ENCODE measurements at regions not wholly inside any gene's neighbourhood (a gene's known extent, or its start where the extent isn't known, plus 50 kb on each side); places are given as distances from the start of the nearest gene placed in this dataset.
"Not testable (repeated sequence)": the region's sequence is repeated elsewhere in the genome, so short reads cannot be mapped to it uniquely, and the experiment has no call there.

GRCh38 chr6:50993941-50994720 is 175.5 kb downstream of the TFAP2B start:
- no peaks in the 10 kb centered on the region for H3K9me3 ChIP-seq (ENCODE audit: low read depth, low read length)

GRCh38 chr6:50995036-50995435 is 176.4 kb downstream of the TFAP2B start:
- Histone ChIP-seq H3K4me3 (no peak overlapping the region), H3K36me3 (ENCODE audit: insufficient read depth, low read length) (no peaks in the 10 kb centered on the region), H3K9me3 (ENCODE audit: low read depth, low read length) (no peaks in the 10 kb centered on the region), H3K9ac (ENCODE audit: insufficient read length) (no peak overlapping the region), H3K27ac (no peak overlapping the region)
- TF ChIP-seq EZH2 (IDR thresholded peaks at IDR 0.05) (no peak), FOXP2 (optimal IDR thresholded peaks at IDR 0.05; ENCODE audit: control extremely low read depth, extremely low read length, insufficient read depth) (no peak), POLR2AphosphoS5 (IDR thresholded peaks at IDR 0.05; ENCODE audit: borderline replicate concordance, low read depth, low read length) (no peak)
- no peak for DNase-seq (ENCODE audit: low read depth, low spot score)

More at GRCh38 chr6:50993941-50994720, 175.5 kb downstream of the TFAP2B start:
- Histone ChIP-seq H3K9ac (ENCODE audit: insufficient read length) (no peak overlapping the region), H3K4me3 (no peak overlapping the region), H3K36me3 (ENCODE audit: insufficient read depth, low read length) (no peaks in the 10 kb centered on the region), H3K27ac (no peak overlapping the region)
- no peak for TF ChIP-seq FOXP2 (optimal IDR thresholded peaks at IDR 0.05; ENCODE audit: control extremely low read depth, extremely low read length, insufficient read depth)
- TF ChIP-seq POLR2AphosphoS5 (IDR thresholded peaks at IDR 0.05; ENCODE audit: borderline replicate concordance, low read depth, low read length), result no peak
- no peak for TF ChIP-seq EZH2 (IDR thresholded peaks at IDR 0.05)
- no peak for DNase-seq (ENCODE audit: low read depth, low spot score)

GRCh38 chr6:50998905-50999304 is 180.2 kb downstream of the TFAP2B start:
- Histone ChIP-seq H3K9me3 (ENCODE audit: low read depth, low read length) (no peaks in the 10 kb centered on the region), H3K9ac (ENCODE audit: insufficient read length) (no peak overlapping the region), H3K4me3 (peak overlapping the region; percentile 17; the same call in 1 of the 2 replicates), H3K36me3 (ENCODE audit: insufficient read depth, low read length) (no peaks in the 10 kb centered on the region), H3K27ac (peak overlapping the region; percentile 29; the same call in 1 of the 2 replicates)
- TF ChIP-seq FOXP2 (optimal IDR thresholded peaks at IDR 0.05; ENCODE audit: control extremely low read depth, extremely low read length, insufficient read depth), result no peak
- no peak for TF ChIP-seq POLR2AphosphoS5 (IDR thresholded peaks at IDR 0.05; ENCODE audit: borderline replicate concordance, low read depth, low read length)
- TF ChIP-seq EZH2 (IDR thresholded peaks at IDR 0.05), result no peak
- DNase-seq (ENCODE audit: low read depth, low spot score), result no peak

- DNase-seq (ENCODE audit: low read depth, low spot score), result no peak
- Histone ChIP-seq H3K27ac (no peak overlapping the region), H3K36me3 (ENCODE audit: insufficient read depth, low read length) (no peaks in the 10 kb centered on the region), H3K9me3 (ENCODE audit: low read depth, low read length) (no peaks in the 10 kb centered on the region), H3K4me3 (no peak overlapping the region), H3K9ac (ENCODE audit: insufficient read length) (no peak overlapping the region)
- TF ChIP-seq EZH2 (IDR thresholded peaks at IDR 0.05), result no peak
- no peak for TF ChIP-seq POLR2AphosphoS5 (IDR thresholded peaks at IDR 0.05; ENCODE audit: borderline replicate concordance, low read depth, low read length)
- TF ChIP-seq FOXP2 (optimal IDR thresholded peaks at IDR 0.05; ENCODE audit: control extremely low read depth, extremely low read length, insufficient read depth), result no peak
Measured at GRCh38 chr6:51001399-51001798, 182.7 kb downstream of the TFAP2B start.

GRCh38 chr6:51004380-51004779 is 185.7 kb downstream of the TFAP2B start:
- H3K9ac ChIP-seq (ENCODE audit: insufficient read length), result no peak overlapping the region
- DNase-seq (ENCODE audit: low read depth, low spot score), result no peak
- no peaks in the 10 kb centered on the region for H3K36me3 ChIP-seq (ENCODE audit: insufficient read depth, low read length)
- H3K4me3 ChIP-seq, result no peak overlapping the region
- no peaks in the 10 kb centered on the region for H3K9me3 ChIP-seq (ENCODE audit: low read depth, low read length)
- no peak overlapping the region for H3K27ac ChIP-seq
- no peak for TF ChIP-seq POLR2AphosphoS5 (IDR thresholded peaks at IDR 0.05; ENCODE audit: borderline replicate concordance, low read depth, low read length)
- no peak for TF ChIP-seq EZH2 (IDR thresholded peaks at IDR 0.05)
- TF ChIP-seq FOXP2 (optimal IDR thresholded peaks at IDR 0.05; ENCODE audit: control extremely low read depth, extremely low read length, insufficient read depth), result no peak

- Histone ChIP-seq H3K4me3 (no peak overlapping the region), H3K9me3 (ENCODE audit: low read depth, low read length) (no peaks in the 10 kb centered on the region), H3K27ac (no peak overlapping the region), H3K9ac (ENCODE audit: insufficient read length) (no peak overlapping the region), H3K36me3 (ENCODE audit: insufficient read depth, low read length) (no peaks in the 10 kb centered on the region)
- TF ChIP-seq POLR2AphosphoS5 (IDR thresholded peaks at IDR 0.05; ENCODE audit: borderline replicate concordance, low read depth, low read length) (no peak), FOXP2 (optimal IDR thresholded peaks at IDR 0.05; ENCODE audit: control extremely low read depth, extremely low read length, insufficient read depth) (no peak), EZH2 (IDR thresholded peaks at IDR 0.05) (no peak)
- no peak for DNase-seq (ENCODE audit: low read depth, low spot score)
Measured at GRCh38 chr6:51005779-51006178, 187.1 kb downstream of the TFAP2B start.

- no peaks in the 10 kb centered on the region for H3K9me3 ChIP-seq (ENCODE audit: low read depth, low read length)
- H3K36me3 ChIP-seq (ENCODE audit: insufficient read depth, low read length), result no peaks in the 10 kb centered on the region
- no peak overlapping the region for H3K27ac ChIP-seq
- H3K9ac ChIP-seq (ENCODE audit: insufficient read length), result no peak overlapping the region
- DNase-seq (ENCODE audit: low read depth, low spot score), result no peak
- TF ChIP-seq FOXP2 (optimal IDR thresholded peaks at IDR 0.05; ENCODE audit: control extremely low read depth, extremely low read length, insufficient read depth) (no peak), EZH2 (IDR thresholded peaks at IDR 0.05) (no peak), POLR2AphosphoS5 (IDR thresholded peaks at IDR 0.05; ENCODE audit: borderline replicate concordance, low read depth, low read length) (no peak)
- H3K4me3 ChIP-seq, result no peak overlapping the region
Measured at GRCh38 chr6:51007237-51007636, 188.6 kb downstream of the TFAP2B start.

GRCh38 chr6:51008693-51009092 is 190.0 kb downstream of the TFAP2B start:
- not testable (repeated sequence) for H3K9me3 ChIP-seq (ENCODE audit: low read depth, low read length); H3K27ac ChIP-seq; H3K9ac ChIP-seq (ENCODE audit: insufficient read length); H3K36me3 ChIP-seq (ENCODE audit: insufficient read depth, low read length); H3K4me3 ChIP-seq; DNase-seq (ENCODE audit: low read depth, low spot score)

GRCh38 chr6:51013376-51013775 is 194.7 kb downstream of the TFAP2B start:
- Histone ChIP-seq H3K9ac (ENCODE audit: insufficient read length) (no peak overlapping the region), H3K27ac (no peak overlapping the region), H3K9me3 (ENCODE audit: low read depth, low read length) (no peaks in the 10 kb centered on the region), H3K4me3 (no peak overlapping the region), H3K36me3 (ENCODE audit: insufficient read depth, low read length) (no peaks in the 10 kb centered on the region)
- TF ChIP-seq FOXP2 (optimal IDR thresholded peaks at IDR 0.05; ENCODE audit: control extremely low read depth, extremely low read length, insufficient read depth) (no peak), POLR2AphosphoS5 (IDR thresholded peaks at IDR 0.05; ENCODE audit: borderline replicate concordance, low read depth, low read length) (no peak), EZH2 (IDR thresholded peaks at IDR 0.05) (no peak)
- DNase-seq (ENCODE audit: low read depth, low spot score), result no peak
